Omental fat pad (tissue), 3 donors: ENCODE measurements at regions not wholly inside any gene's neighbourhood (a gene's known extent, or its start where the extent isn't known, plus 50 kb on each side); places are given as distances from the start of the nearest gene placed in this dataset.
"Not testable (repeated sequence)": the region's sequence is repeated elsewhere in the genome, so short reads cannot be mapped to it uniquely, and the experiment has no call there.

Experiments used
- ATAC-seq: fragments of 150-250 bp; one replicate; pipeline ENCODE4 v1.9.1; 2016; ENCODE audit warnings: mild to moderate bottlenecking, moderate library complexity; ENCODE audit not compliant: low FRiP score
- DNase-seq: peaks from one replicate; pipeline ENCODE4 v3.0.0-alpha.2; 2019; ENCODE audit warnings: low spot score
- CTCF ChIP-seq, 3 donors: fragments of 450-650 bp; IDR thresholded peaks; one replicate each; pipeline ENCODE4 v1.5.1; 2016 to 2017; ENCODE audit warnings: antibody characterized with exemption in 3 of 3, mild to moderate bottlenecking in 3 of 3, moderate library complexity in 2 of 3

- ATAC-seq: no peak
- no peak for TF ChIP-seq CTCF (IDR thresholded peaks at IDR 0.05)
- DNase-seq: no peak
These were observed 351.3 kb downstream of the PID1 start for GRCh38 chr2:228919808-228920207.

GRCh38 chr2:228917220-228917619 lies 353.9 kb downstream of the PID1 start:
- DNase-seq (no peak), ATAC-seq (no peak)
- no peak for TF ChIP-seq CTCF (IDR thresholded peaks at IDR 0.05)

- no peak for ATAC-seq
- TF ChIP-seq CTCF (IDR thresholded peaks at IDR 0.05): no peak
- no peak for DNase-seq
These were observed 354.5 kb downstream of the PID1 start for GRCh38 chr2:228916416-228917090.

GRCh38 chr2:228913176-228913575 lies 357.9 kb downstream of the PID1 start:
- ATAC-seq: no peak
- no peak for TF ChIP-seq CTCF (IDR thresholded peaks at IDR 0.05)

GRCh38 chr2:228910872-228911271 lies 360.2 kb downstream of the PID1 start:
- ATAC-seq, DNase-seq: not testable (repeated sequence)

More at GRCh38 chr2:228913176-228913575, 357.9 kb downstream of the PID1 start:
- DNase-seq: no peak

- no peak for ATAC-seq
- TF ChIP-seq CTCF (IDR thresholded peaks at IDR 0.05): no peak
- DNase-seq: no peak
These were observed 368.9 kb downstream of the PID1 start for GRCh38 chr2:228902176-228902575.

- DNase-seq: no peak
- TF ChIP-seq CTCF (IDR thresholded peaks at IDR 0.05): no peak
- ATAC-seq: no peak
These were observed 369.6 kb downstream of the PID1 start for GRCh38 chr2:228901531-228901930.
